ENCODE measurements at regions not wholly inside any gene's neighbourhood (a gene's known extent, or its start where the extent isn't known, plus 50 kb on each side); places are given as distances from the start of the nearest gene placed in this dataset.

- no peak for TF ChIP-seq CREB5 (CRISPR knock-in tag; IDR thresholded peaks at IDR 0.05; ENCODE audit: low read depth)
- no peak for TF ChIP-seq OSR1 (CRISPR knock-in tag; IDR thresholded peaks at IDR 0.05)
- TF ChIP-seq TSHZ2 (CRISPR knock-in tag; IDR thresholded peaks at IDR 0.05), result no peak
- TF ChIP-seq ZC3H10 (CRISPR knock-in tag; IDR thresholded peaks at IDR 0.05), result no peak
- no peak for TF ChIP-seq SNAI2 (CRISPR knock-in tag; IDR thresholded peaks at IDR 0.05)
These were observed 289.9 kb upstream of the PRR20A start (continued) for GRCh38 chr13:56850852-56851251.

- no peak for TF ChIP-seq TCF4 (CRISPR knock-in tag; IDR thresholded peaks at IDR 0.05; ENCODE audit: borderline replicate concordance)
- 0 out of 2 replicates have a peak, but pooled peaks have one; percentile 20 for TF ChIP-seq CREB5 (CRISPR knock-in tag; IDR thresholded peaks at IDR 0.05; ENCODE audit: low read depth)
- no peak; the same call in 2 of the 3 replicates for ATAC-seq
These were observed 279.2 kb upstream of the PRR20A start for GRCh38 chr13:56861476-56861875.

GRCh38 chr13:56864451-56864850 is 276.3 kb upstream of the PRR20A start:
- peak; percentile 45; the same call in 2 of the 3 replicates for ATAC-seq
- TF ChIP-seq TCF4 (CRISPR knock-in tag; IDR thresholded peaks at IDR 0.05; ENCODE audit: borderline replicate concordance) (no peak), PATZ1 (CRISPR knock-in tag; IDR thresholded peaks at IDR 0.05; ENCODE audit: borderline replicate concordance) (no peak), ZNF8 (CRISPR knock-in tag; IDR thresholded peaks at IDR 0.05) (no peak), OSR1 (CRISPR knock-in tag; IDR thresholded peaks at IDR 0.05) (no peak), SNAI2 (CRISPR knock-in tag; IDR thresholded peaks at IDR 0.05) (no peak), ARNTL (CRISPR knock-in tag; IDR thresholded peaks at IDR 0.05; ENCODE audit: borderline replicate concordance, low read depth) (no peak), RARB (CRISPR knock-in tag; IDR thresholded peaks at IDR 0.05) (no peak)

- TF ChIP-seq CREB5 (CRISPR knock-in tag; IDR thresholded peaks at IDR 0.05; ENCODE audit: low read depth), result no peak
- no peak for TF ChIP-seq TSHZ2 (CRISPR knock-in tag; IDR thresholded peaks at IDR 0.05)
- no peak for TF ChIP-seq ISL1 (CRISPR knock-in tag; IDR thresholded peaks at IDR 0.05)
- ATAC-seq, result no peak
These were observed 275.3 kb upstream of the PRR20A start for GRCh38 chr13:56865416-56865815.

- no peak for ATAC-seq
- TF ChIP-seq ISL1 (CRISPR knock-in tag; IDR thresholded peaks at IDR 0.05) (no peak), GLIS3 (CRISPR knock-in tag; IDR thresholded peaks at IDR 0.05) (no peak), POU6F1 (CRISPR knock-in tag; IDR thresholded peaks at IDR 0.05; ENCODE audit: borderline replicate concordance, low read depth) (no peak), CSRNP3 (CRISPR knock-in tag; IDR thresholded peaks at IDR 0.05) (no peak), ZNF70 (CRISPR knock-in tag; IDR thresholded peaks at IDR 0.05) (no peak), RARB (CRISPR knock-in tag; IDR thresholded peaks at IDR 0.05) (no peak), ZNF565 (CRISPR knock-in tag; conservative IDR thresholded peaks at IDR 0.05; ENCODE audit: low read depth) (no peak), PPARA (CRISPR knock-in tag; IDR thresholded peaks at IDR 0.05; ENCODE audit: borderline replicate concordance) (no peak), ZC3H10 (CRISPR knock-in tag; IDR thresholded peaks at IDR 0.05) (no peak), ZFP30 (CRISPR knock-in tag; IDR thresholded peaks at IDR 0.05) (no peak)
These were observed 271.0 kb upstream of the PRR20A start for GRCh38 chr13:56869671-56870070.
